Kidney epithelial cell (primary cell): ENCODE measurements at regions not wholly inside any gene's neighbourhood (a gene's known extent, or its start where the extent isn't known, plus 50 kb on each side); places are given as distances from the start of the nearest gene placed in this dataset.

Source experiments
- DNase-seq: peaks from one replicate; pipeline ENCODE4 v3.0.0-alpha.2; 2010; ENCODE audit warnings: low read depth
- H3K27me3 ChIP-seq: 2 replicates; pipeline ENCODE4 v1.6.0; 2011; ENCODE audit warnings: low read length; ENCODE audit not compliant: control insufficient read depth, insufficient read depth
- H3K36me3 ChIP-seq: 2 replicates; pipeline ENCODE4 v1.5.1; 2011; ENCODE audit warnings: low read length; ENCODE audit not compliant: control insufficient read depth, insufficient read depth
- H3K4me3 ChIP-seq: 2 replicates; pipeline ENCODE4 v1.5.1; 2011; ENCODE audit warnings: low read depth, mild to moderate bottlenecking, control low read depth, low read length
- TF ChIP-seq, protein P1 (sequence below): IDR thresholded peaks from 2 replicates; pipeline ENCODE4 v1.5.1; 2011; ENCODE audit warnings: mild to moderate bottlenecking, moderate library complexity, low read length, control low read depth, inconsistent platforms; ENCODE audit not compliant: insufficient read depth, poor library complexity, severe bottlenecking

GRCh38 chr6:56752009-56752408 lies 109.3 kb upstream of the DST start:
- TF ChIP-seq, protein P1, sequence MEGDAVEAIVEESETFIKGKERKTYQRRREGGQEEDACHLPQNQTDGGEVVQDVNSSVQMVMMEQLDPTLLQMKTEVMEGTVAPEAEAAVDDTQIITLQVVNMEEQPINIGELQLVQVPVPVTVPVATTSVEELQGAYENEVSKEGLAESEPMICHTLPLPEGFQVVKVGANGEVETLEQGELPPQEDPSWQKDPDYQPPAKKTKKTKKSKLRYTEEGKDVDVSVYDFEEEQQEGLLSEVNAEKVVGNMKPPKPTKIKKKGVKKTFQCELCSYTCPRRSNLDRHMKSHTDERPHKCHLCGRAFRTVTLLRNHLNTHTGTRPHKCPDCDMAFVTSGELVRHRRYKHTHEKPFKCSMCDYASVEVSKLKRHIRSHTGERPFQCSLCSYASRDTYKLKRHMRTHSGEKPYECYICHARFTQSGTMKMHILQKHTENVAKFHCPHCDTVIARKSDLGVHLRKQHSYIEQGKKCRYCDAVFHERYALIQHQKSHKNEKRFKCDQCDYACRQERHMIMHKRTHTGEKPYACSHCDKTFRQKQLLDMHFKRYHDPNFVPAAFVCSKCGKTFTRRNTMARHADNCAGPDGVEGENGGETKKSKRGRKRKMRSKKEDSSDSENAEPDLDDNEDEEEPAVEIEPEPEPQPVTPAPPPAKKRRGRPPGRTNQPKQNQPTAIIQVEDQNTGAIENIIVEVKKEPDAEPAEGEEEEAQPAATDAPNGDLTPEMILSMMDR: no peak
- DNase-seq: no peak
- Histone ChIP-seq H3K27me3 (no peaks in the 10 kb centered on the region), H3K4me3 (no peak overlapping the region), H3K36me3 (no peaks in the 10 kb centered on the region)

- Histone ChIP-seq H3K27me3 (no peaks in the 10 kb centered on the region), H3K36me3 (no peaks in the 10 kb centered on the region), H3K4me3 (no peak overlapping the region)
- TF ChIP-seq, protein P1: no peak
- no peak for DNase-seq
These were observed 108.9 kb upstream of the DST start for GRCh38 chr6:56751604-56752003.

- Histone ChIP-seq H3K36me3 (no peaks in the 10 kb centered on the region), H3K27me3 (no peaks in the 10 kb centered on the region), H3K4me3 (no peak overlapping the region)
- TF ChIP-seq, protein P1: no peak
- DNase-seq: no peak
These were observed 108.0 kb upstream of the DST start for GRCh38 chr6:56750686-56751085.

- no peaks in the 10 kb centered on the region for H3K36me3 ChIP-seq
- H3K4me3 ChIP-seq: no peak overlapping the region
- TF ChIP-seq, protein P1: no peak
- DNase-seq: peak; percentile 80
- no peaks in the 10 kb centered on the region for H3K27me3 ChIP-seq
These were observed 107.0 kb upstream of the DST start for GRCh38 chr6:56749632-56750151.

GRCh38 chr6:56746767-56747504 lies 104.2 kb upstream of the DST start:
- DNase-seq: no peak
- TF ChIP-seq, protein P1: no peak
- Histone ChIP-seq H3K36me3 (no peaks in the 10 kb centered on the region), H3K27me3 (no peaks in the 10 kb centered on the region), H3K4me3 (no peak overlapping the region)

DNA sequence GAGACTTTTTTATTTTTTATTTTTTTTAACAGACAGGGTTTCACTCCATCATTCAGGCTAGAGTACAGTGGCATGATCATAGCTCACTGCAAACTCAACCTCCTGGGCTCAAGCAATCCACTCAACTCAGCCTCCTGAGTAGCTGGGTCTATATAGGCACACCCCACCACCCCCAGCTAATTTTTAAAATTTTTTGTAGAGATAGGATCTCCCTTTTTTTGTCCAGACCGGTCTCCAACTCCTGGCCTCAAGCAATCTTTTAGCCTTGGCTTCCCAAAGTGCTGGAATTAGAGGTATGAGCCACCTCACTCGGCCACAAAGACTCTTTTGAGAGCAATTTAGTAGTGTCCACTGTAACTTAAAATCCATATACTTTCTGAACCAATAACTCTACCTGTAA lies 103.3 kb upstream of the DST start:
- H3K4me3 ChIP-seq: no peak overlapping the region
- H3K27me3 ChIP-seq: no peaks in the 10 kb centered on the region
- no peak for DNase-seq
- TF ChIP-seq, protein P1: no peak
- no peaks in the 10 kb centered on the region for H3K36me3 ChIP-seq
